Endothelial cell (in vitro differentiated cells): ENCODE measurements at regions not wholly inside any gene's neighbourhood (a gene's known extent, or its start where the extent isn't known, plus 50 kb on each side); places are given as distances from the start of the nearest gene placed in this dataset.

Experiments used
- DNase-seq: peaks from one replicate; pipeline ENCODE4 v3.0.0; 2021; ENCODE audit warnings: low spot score
- H3K27ac Mint-ChIP-seq: one replicate; pipeline ENCODE4 v1.8.0; 2021; ENCODE audit warnings: mixed read lengths, inconsistent platforms; ENCODE audit not compliant: unreplicated experiment
- H3K27me3 Mint-ChIP-seq: one replicate; pipeline ENCODE4 v1.8.0; 2021; ENCODE audit warnings: mild to moderate bottlenecking, moderate library complexity, mixed read lengths, inconsistent platforms; ENCODE audit not compliant: unreplicated experiment
- H3K36me3 Mint-ChIP-seq: one replicate; pipeline ENCODE4 v1.8.0; 2021; ENCODE audit warnings: mild to moderate bottlenecking, low read depth, mixed read lengths, inconsistent platforms; ENCODE audit not compliant: unreplicated experiment
- H3K4me1 Mint-ChIP-seq: one replicate; pipeline ENCODE4 v1.8.0; 2021; ENCODE audit warnings: mild to moderate bottlenecking, mixed read lengths, inconsistent platforms; ENCODE audit not compliant: unreplicated experiment
- H3K4me3 Mint-ChIP-seq: one replicate; pipeline ENCODE4 v1.8.0; 2021; ENCODE audit warnings: mild to moderate bottlenecking, mixed read lengths, inconsistent platforms; ENCODE audit not compliant: unreplicated experiment
- H3K9me3 Mint-ChIP-seq: one replicate; pipeline ENCODE4 v1.8.0; 2021; ENCODE audit warnings: mixed read lengths, inconsistent platforms; ENCODE audit not compliant: unreplicated experiment
- TF ChIP-seq, protein P1 (sequence below): fragments of 200-600 bp; sonication (generic); IDR thresholded peaks from one replicate; pipeline ENCODE4 v1.5.0; 2021; ENCODE audit warnings: antibody characterized with exemption; ENCODE audit not compliant: unreplicated experiment

DNA sequence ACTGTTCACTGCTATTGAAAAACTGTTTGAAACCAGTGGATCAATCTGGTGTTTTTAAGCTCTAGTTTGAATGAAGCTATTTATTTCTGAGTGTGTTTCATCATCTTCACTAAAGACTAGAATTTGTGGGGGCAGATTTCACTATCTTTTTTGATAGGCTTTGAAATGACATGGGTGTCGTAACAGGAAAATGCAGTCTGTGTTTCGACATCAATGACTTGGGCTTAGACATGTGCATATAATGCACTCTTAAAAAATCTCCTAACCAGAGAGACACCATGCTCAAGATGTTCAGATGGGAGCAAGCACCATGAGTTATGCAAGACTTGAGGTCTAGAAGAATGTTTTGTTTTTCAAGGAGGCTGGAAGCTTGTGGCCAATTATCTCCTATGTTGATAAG is 221.6 kb downstream of the GPD2 start:
- no peak overlapping the region for H3K4me3 Mint-ChIP-seq
- TF ChIP-seq, protein P1, sequence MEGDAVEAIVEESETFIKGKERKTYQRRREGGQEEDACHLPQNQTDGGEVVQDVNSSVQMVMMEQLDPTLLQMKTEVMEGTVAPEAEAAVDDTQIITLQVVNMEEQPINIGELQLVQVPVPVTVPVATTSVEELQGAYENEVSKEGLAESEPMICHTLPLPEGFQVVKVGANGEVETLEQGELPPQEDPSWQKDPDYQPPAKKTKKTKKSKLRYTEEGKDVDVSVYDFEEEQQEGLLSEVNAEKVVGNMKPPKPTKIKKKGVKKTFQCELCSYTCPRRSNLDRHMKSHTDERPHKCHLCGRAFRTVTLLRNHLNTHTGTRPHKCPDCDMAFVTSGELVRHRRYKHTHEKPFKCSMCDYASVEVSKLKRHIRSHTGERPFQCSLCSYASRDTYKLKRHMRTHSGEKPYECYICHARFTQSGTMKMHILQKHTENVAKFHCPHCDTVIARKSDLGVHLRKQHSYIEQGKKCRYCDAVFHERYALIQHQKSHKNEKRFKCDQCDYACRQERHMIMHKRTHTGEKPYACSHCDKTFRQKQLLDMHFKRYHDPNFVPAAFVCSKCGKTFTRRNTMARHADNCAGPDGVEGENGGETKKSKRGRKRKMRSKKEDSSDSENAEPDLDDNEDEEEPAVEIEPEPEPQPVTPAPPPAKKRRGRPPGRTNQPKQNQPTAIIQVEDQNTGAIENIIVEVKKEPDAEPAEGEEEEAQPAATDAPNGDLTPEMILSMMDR: no peak
- H3K9me3 Mint-ChIP-seq: no peaks in the 10 kb centered on the region
- no peaks in the 10 kb centered on the region for H3K27me3 Mint-ChIP-seq
- no peaks in the 10 kb centered on the region for H3K4me1 Mint-ChIP-seq
- DNase-seq: no peak
- H3K27ac Mint-ChIP-seq: no peak overlapping the region
- no peaks in the 10 kb centered on the region for H3K36me3 Mint-ChIP-seq

DNA sequence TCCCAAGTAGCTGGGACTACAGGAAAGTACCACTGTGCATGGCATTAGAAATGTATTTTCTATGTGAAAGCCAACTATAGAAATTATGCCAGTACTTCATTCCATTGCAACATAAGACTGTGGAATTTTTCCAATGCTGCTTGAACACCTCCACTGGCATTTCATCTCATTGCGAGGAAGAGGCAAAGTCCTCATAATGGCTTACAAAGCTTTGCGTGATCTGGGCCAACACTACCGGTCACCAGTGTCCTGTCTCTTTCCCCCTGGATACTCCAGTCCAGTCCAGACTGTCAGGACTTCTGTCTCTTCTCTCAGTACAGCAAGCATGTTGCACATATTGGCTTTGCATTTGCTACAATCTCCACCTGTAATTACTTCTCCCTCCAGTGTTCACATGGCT is 223.5 kb downstream of the GPD2 start:
- DNase-seq: no peak
- TF ChIP-seq, protein P1: no peak
- H3K27me3 Mint-ChIP-seq: no peaks in the 10 kb centered on the region
- no peak overlapping the region for H3K4me3 Mint-ChIP-seq
- H3K36me3 Mint-ChIP-seq: no peaks in the 10 kb centered on the region
- no peak overlapping the region for H3K27ac Mint-ChIP-seq
- H3K4me1 Mint-ChIP-seq: no peaks in the 10 kb centered on the region
- H3K9me3 Mint-ChIP-seq: no peaks in the 10 kb centered on the region

DNA sequence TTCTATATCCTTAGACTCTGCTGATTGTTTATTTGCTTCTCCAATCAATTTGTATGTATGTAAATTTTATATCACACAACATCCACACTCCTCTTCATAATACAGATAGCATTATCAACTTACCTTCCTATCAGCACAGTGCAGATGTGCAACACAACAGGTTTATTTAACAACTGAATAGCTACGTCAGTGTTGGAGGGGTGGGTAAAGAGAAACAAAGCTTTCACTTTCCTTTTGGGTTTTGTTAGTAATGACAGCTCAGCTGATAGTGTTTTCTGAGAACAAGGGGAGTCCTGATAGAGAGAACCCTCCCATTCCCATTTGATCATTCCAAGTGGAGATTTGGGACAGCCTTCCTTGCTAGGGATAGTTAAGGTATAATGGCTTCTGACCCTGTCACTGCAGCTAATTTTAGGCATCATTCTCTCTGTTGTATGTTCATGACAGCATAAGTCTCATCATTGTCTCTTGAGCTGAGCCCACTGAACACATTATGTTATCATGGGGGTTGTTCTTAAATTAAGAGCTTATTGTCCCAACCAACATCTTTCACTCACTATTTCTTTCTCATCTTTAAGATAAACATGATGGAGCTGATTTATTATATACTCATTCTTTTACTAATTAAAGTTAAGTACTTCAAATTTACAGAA is 227.7 kb downstream of the GPD2 start:
- H3K36me3 Mint-ChIP-seq: no peaks in the 10 kb centered on the region
- H3K27ac Mint-ChIP-seq: no peak overlapping the region
- H3K27me3 Mint-ChIP-seq: peaks cover 2% of the 10 kb centered on the region
- H3K9me3 Mint-ChIP-seq: peaks cover 4% of the 10 kb centered on the region
- H3K4me3 Mint-ChIP-seq: no peak overlapping the region
- TF ChIP-seq, protein P1: no peak
- no peaks in the 10 kb centered on the region for H3K4me1 Mint-ChIP-seq
- DNase-seq: no peak

DNA sequence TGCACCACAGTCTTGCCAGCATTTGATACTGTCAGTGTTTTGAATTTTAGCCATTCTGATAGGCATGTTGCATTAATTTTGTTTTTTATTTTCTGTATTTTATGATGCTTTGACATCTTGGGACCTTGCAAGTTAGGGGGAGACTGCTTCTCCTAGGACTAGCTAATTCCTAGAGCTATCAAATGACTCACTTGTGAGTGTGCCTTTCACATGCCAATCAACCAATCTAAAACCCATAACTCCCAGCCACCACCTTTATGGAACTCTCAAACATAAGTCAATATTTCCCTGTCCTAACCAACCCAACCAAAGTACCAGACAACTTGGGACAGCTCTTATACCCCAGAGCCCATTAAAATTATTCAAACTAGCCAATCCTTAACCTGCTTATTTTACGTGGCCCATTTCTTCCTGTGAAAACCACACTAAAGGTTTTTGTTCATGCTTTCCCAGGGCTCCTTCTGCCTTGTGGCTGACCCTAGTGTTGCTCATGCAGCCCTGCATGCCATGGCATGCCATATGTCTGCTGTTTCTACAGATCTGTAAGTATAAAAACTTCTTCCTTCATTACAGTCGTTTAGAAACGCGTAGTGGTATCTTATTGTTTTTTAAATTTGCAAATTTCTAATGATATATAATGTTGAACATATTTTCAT is 230.1 kb downstream of the GPD2 start:
- no peaks in the 10 kb centered on the region for H3K4me1 Mint-ChIP-seq
- TF ChIP-seq, protein P1: no peak
- no peaks in the 10 kb centered on the region for H3K36me3 Mint-ChIP-seq
- no peak overlapping the region for H3K27ac Mint-ChIP-seq
- H3K4me3 Mint-ChIP-seq: no peak overlapping the region
- DNase-seq: no peak
- peaks cover 2% of the 10 kb centered on the region for H3K27me3 Mint-ChIP-seq
- peaks cover 4% of the 10 kb centered on the region for H3K9me3 Mint-ChIP-seq

DNA sequence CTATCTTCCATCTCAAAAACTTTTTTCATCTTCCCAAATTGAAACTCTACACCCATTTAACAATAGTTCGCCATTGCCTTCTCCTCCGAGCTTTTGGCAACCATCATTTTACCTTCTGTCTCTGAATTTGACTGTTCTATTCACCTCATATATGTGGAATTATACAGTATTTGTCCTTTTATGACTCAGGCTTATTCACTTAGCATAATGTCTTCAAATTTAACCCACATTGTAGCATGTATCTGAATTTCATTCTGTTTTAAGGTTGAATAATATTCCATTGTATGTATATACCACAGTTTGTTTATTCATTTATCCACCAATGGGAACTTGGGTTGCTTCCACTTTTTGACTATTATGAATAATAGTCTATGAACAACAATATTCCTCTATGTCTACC is 233.9 kb downstream of the GPD2 start:
- Mint-ChIP-seq H3K27me3 (peaks cover 2% of the 10 kb centered on the region), H3K27ac (no peak overlapping the region), H3K9me3 (peaks cover 4% of the 10 kb centered on the region), H3K4me1 (no peaks in the 10 kb centered on the region), H3K36me3 (no peaks in the 10 kb centered on the region), H3K4me3 (no peak overlapping the region)
- TF ChIP-seq, protein P1: no peak
- DNase-seq: no peak
